Ishikawa (cell line): ENCODE measurements at regions not wholly inside any gene's neighbourhood (a gene's known extent, or its start where the extent isn't known, plus 50 kb on each side); places are given as distances from the start of the nearest gene placed in this dataset.

ENCODE experiments used
- CEBPB ChIP-seq: IDR thresholded peaks from 2 replicates; pipeline ENCODE4 v1.6.1; 2012
- CREB1 ChIP-seq: IDR thresholded peaks from 2 replicates; pipeline ENCODE4 v1.6.1; 2012; ENCODE audit warnings: low read depth
- EGR1 ChIP-seq: IDR thresholded peaks from 2 replicates; pipeline ENCODE4 v1.6.1; 2012
- EP300 ChIP-seq: IDR thresholded peaks from 2 replicates; pipeline ENCODE4 v1.6.1; 2012; ENCODE audit warnings: borderline replicate concordance
- FOXM1 ChIP-seq: IDR thresholded peaks from 2 replicates; pipeline ENCODE4 v1.6.1; 2012; ENCODE audit warnings: low read depth, borderline replicate concordance
- MAX ChIP-seq: IDR thresholded peaks from 2 replicates; pipeline ENCODE4 v1.6.1; 2012
- NFIC ChIP-seq: IDR thresholded peaks from 2 replicates; pipeline ENCODE4 v1.6.1; 2012
- RAD21 ChIP-seq: IDR thresholded peaks from 2 replicates; pipeline ENCODE4 v1.6.1; 2012; ENCODE audit warnings: low read depth
- REST ChIP-seq: IDR thresholded peaks from 2 replicates; pipeline ENCODE4 v1.6.1; 2012; ENCODE audit warnings: low read depth, mild to moderate bottlenecking
- TAF1 ChIP-seq: IDR thresholded peaks from 2 replicates; pipeline ENCODE4 v1.6.1; 2012; ENCODE audit warnings: low read depth, mild to moderate bottlenecking
- TCF12 ChIP-seq: IDR thresholded peaks from 2 replicates; pipeline ENCODE4 v1.6.1; 2012; ENCODE audit warnings: low read depth
- TEAD4 ChIP-seq: IDR thresholded peaks from 2 replicates; pipeline ENCODE4 v1.6.1; 2012
- USF1 ChIP-seq: IDR thresholded peaks from 2 replicates; pipeline ENCODE4 v1.6.1; 2012
- YY1 ChIP-seq: IDR thresholded peaks from 2 replicates; pipeline ENCODE4 v1.6.1; 2012; ENCODE audit warnings: low read depth
- ZBTB7A ChIP-seq: IDR thresholded peaks from 2 replicates; pipeline ENCODE4 v1.6.1; 2012; ENCODE audit warnings: low read depth

- no peak for TF ChIP-seq CEBPB
- TF ChIP-seq TAF1: no peak
- no peak for TF ChIP-seq NFIC
- TF ChIP-seq YY1: no peak
- no peak for TF ChIP-seq MAX
- TF ChIP-seq RAD21: no peak
- no peak for TF ChIP-seq FOXM1
- TF ChIP-seq EP300: no peak
- no peak for TF ChIP-seq USF1
- no peak for TF ChIP-seq REST
- TF ChIP-seq ZBTB7A: no peak
- no peak for TF ChIP-seq TEAD4
- no peak for TF ChIP-seq CREB1
- no peak for TF ChIP-seq EGR1
- TF ChIP-seq TCF12: no peak
These were observed 83.9 kb upstream of the KCNAB1 start for GRCh38 chr3:156036258-156037053.

- TF ChIP-seq REST (no peak), ZBTB7A (no peak), FOXM1 (no peak), CREB1 (no peak), EGR1 (no peak), YY1 (no peak), TAF1 (no peak), TEAD4 (no peak), EP300 (no peak), NFIC (no peak)
These were observed 83.0 kb upstream of the KCNAB1 start for GRCh38 chr3:156037356-156037755.

GRCh38 chr3:156038869-156039268, 81.5 kb upstream of the KCNAB1 start:
- no peak for TF ChIP-seq EGR1
- no peak for TF ChIP-seq RAD21
- TF ChIP-seq CREB1: no peak
- TF ChIP-seq TCF12: no peak
- no peak for TF ChIP-seq TAF1
- no peak for TF ChIP-seq REST
- no peak for TF ChIP-seq YY1
- no peak for TF ChIP-seq MAX
- no peak for TF ChIP-seq USF1
- no peak for TF ChIP-seq CEBPB
- no peak for TF ChIP-seq NFIC
- TF ChIP-seq EP300: no peak
- TF ChIP-seq TEAD4: no peak
- TF ChIP-seq FOXM1: no peak
- TF ChIP-seq ZBTB7A: no peak

GRCh38 chr3:156040041-156040440, 80.3 kb upstream of the KCNAB1 start:
- TF ChIP-seq TCF12 (no peak), CREB1 (no peak), USF1 (no peak), TAF1 (no peak), CEBPB (no peak), EP300 (no peak), YY1 (no peak), TEAD4 (no peak), REST (no peak), EGR1 (no peak), ZBTB7A (no peak), NFIC (no peak), FOXM1 (no peak), RAD21 (no peak), MAX (no peak)
